ENCODE measurements at regions not wholly inside any gene's neighbourhood (a gene's known extent, or its start where the extent isn't known, plus 50 kb on each side); places are given as distances from the start of the nearest gene placed in this dataset. TPM values are rescaled to one million over a fixed set of nuclear protein-coding genes. Genes with fewer than 3 reads are reported as not detected.

DNA sequence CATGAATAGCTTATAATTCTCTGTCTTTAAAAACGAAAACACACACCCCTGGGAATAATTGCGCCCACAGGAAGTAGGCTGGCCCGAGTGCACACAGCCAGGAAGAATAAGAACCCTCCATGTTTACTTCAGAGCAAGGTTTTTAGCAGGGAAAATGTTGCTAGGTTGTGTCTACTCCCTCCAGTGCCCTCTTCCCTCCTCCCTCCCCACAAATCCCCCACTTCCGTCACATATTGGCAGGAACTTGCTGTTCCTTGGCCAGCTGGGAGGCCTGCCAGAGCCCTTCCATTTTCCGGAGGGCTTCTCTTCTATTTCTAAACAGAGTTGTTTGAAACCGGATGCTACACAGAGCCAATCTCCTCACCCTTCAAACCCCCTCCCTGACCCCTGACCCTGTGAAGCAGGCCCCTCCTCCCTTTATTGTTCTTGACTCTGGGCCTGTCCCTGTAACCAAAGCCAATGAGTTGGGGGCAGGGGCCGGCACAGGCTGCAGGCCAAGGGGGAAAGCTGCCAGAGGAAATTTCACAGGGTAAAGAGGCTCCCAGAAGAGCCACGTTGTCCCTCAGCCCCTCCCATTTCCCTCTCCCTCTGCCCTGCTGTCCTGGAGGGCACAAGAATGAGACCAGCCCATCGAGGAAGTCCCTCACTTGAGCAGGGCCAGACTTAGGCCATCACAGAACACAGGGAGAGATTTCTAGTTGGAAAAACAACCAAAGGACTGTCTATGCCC lies 49.8 kb upstream of the LGALSL start:
- H2BK5ac ChIP-seq (ENCODE audit: low read depth, low read length, poor library complexity, severe bottlenecking), result no peak overlapping the region
- H3K36me3 ChIP-seq (ENCODE audit: control insufficient read depth in 1 of 2, insufficient read depth in 2 of 2, low read depth in 1 of 2, low read length in 2 of 2), result no peaks in the 10 kb centered on the region
- H3K23ac ChIP-seq (ENCODE audit: low read length in 2 of 2), result no peak overlapping the region
- no peak overlapping the region for H3K4me3 ChIP-seq (ENCODE audit: insufficient read depth in 1 of 2, low read depth in 1 of 2, low read length in 2 of 2)
- peak overlapping the region; percentile 56 for H2AFZ ChIP-seq (ENCODE audit: low read depth, low read length)
- H2BK15ac ChIP-seq (ENCODE audit: low read depth, poor library complexity, severe bottlenecking), result no peak overlapping the region
- peak overlapping the region; percentile 49 to 65 for H2BK12ac ChIP-seq (ENCODE audit: low read length in 2 of 2)
- H2AK5ac ChIP-seq (ENCODE audit: low read length, severe bottlenecking), result no peak overlapping the region
- no peak overlapping the region for H3K27ac ChIP-seq (ENCODE audit: low read length, poor library complexity, severe bottlenecking)
- H3K9ac ChIP-seq (ENCODE audit: low read length), result peak overlapping the region; percentile 76
- peak; percentile 84 for DNase-seq
- H3K18ac ChIP-seq (ENCODE audit: low read depth in 1 of 2, low read length in 2 of 2), result peak overlapping the region; percentile 84 to 90
- H3K4ac ChIP-seq (ENCODE audit: low read depth in 1 of 2, low read length in 2 of 2), result peak overlapping the region in 1 of 2 experiments; percentile 39
- peak overlapping the region; percentile 65 for H2BK120ac ChIP-seq (ENCODE audit: low read depth, low read length)
- no peaks in the 10 kb centered on the region for H3K9me3 ChIP-seq (ENCODE audit: control insufficient read depth, low read length)
- peak overlapping the region; percentile 94 for H4K91ac ChIP-seq (ENCODE audit: low read length)
- H3K4me2 ChIP-seq (ENCODE audit: low read length, poor library complexity, severe bottlenecking), result no peak overlapping the region
- no peak overlapping the region for H3K14ac ChIP-seq (ENCODE audit: low read length in 2 of 2)
- peaks cover 7% of the 10 kb centered on the region for H3K4me1 ChIP-seq (ENCODE audit: control insufficient read depth, insufficient read depth, low read depth, low read length)
- H3K79me1 ChIP-seq (replicated peaks; ENCODE audit: low read length, poor library complexity, severe bottlenecking), result no peaks in the 10 kb centered on the region
- WGBS, result 3% methylated on average over 9 of the region's 9 CpGs
- peak overlapping the region; percentile 65 for H4K8ac ChIP-seq (ENCODE audit: low read length)
- H3K27me3 ChIP-seq (ENCODE audit: control insufficient read depth in 1 of 2, insufficient read depth in 1 of 2, low read length in 2 of 2), result peaks cover 0 to 5% of the 10 kb centered on the region in 2 experiments

Small RNA genes lying in the stretch of these regions (small RNA-seq; reads per million reads assigned to genes)
- gene AC012368.3 (ENCODE audit: low read depth), result not detected
- not detected for gene MIR4433B (ENCODE audit: low read depth)
